ENCODE measurements at regions not wholly inside any gene's neighbourhood (a gene's known extent, or its start where the extent isn't known, plus 50 kb on each side); places are given as distances from the start of the nearest gene placed in this dataset.
"Not testable (repeated sequence)": the region's sequence is repeated elsewhere in the genome, so short reads cannot be mapped to it uniquely, and the experiment has no call there.

- TF ChIP-seq POLR2AphosphoS5, POLR2A (IDR thresholded peaks at IDR 0.05): not testable (repeated sequence)
- TF ChIP-seq, protein P1, sequence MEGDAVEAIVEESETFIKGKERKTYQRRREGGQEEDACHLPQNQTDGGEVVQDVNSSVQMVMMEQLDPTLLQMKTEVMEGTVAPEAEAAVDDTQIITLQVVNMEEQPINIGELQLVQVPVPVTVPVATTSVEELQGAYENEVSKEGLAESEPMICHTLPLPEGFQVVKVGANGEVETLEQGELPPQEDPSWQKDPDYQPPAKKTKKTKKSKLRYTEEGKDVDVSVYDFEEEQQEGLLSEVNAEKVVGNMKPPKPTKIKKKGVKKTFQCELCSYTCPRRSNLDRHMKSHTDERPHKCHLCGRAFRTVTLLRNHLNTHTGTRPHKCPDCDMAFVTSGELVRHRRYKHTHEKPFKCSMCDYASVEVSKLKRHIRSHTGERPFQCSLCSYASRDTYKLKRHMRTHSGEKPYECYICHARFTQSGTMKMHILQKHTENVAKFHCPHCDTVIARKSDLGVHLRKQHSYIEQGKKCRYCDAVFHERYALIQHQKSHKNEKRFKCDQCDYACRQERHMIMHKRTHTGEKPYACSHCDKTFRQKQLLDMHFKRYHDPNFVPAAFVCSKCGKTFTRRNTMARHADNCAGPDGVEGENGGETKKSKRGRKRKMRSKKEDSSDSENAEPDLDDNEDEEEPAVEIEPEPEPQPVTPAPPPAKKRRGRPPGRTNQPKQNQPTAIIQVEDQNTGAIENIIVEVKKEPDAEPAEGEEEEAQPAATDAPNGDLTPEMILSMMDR (IDR thresholded peaks at IDR 0.05) = not testable (repeated sequence)
Measured at GRCh38 chr9:82774707-82775231, 288.2 kb downstream of the RASEF start.

All from transverse colon (tissue), 4 donors.